SK-N-SH (cell line): ENCODE measurements at regions not wholly inside any gene's neighbourhood (a gene's known extent, or its start where the extent isn't known, plus 50 kb on each side); places are given as distances from the start of the nearest gene placed in this dataset.

Source experiments
- CTCF ChIA-PET: fragments of 300-600, 350-600 bp; formaldehyde crosslinking; extraction: SDS; loops from one replicate; lab custom pipeline; 2021; lab: Yijun Ruan, JAX
- POLR2A ChIA-PET: fragments of 350-600 bp; sonication (Branson Sonifier 250); formaldehyde crosslinking; extraction: SDS; loops from one replicate; lab custom pipeline; 2020; ENCODE audit warnings: antibody characterized with exemption, inconsistent platforms; lab: Yijun Ruan, JAX
- DNase-seq: peaks from one replicate; pipeline ENCODE4 v3.0.0; 2012
- H2AFZ ChIP-seq: fragments of 200-600 bp; sonication (generic); 2 replicates; pipeline ENCODE4 v1.8.1; 2016; ENCODE audit warnings: antibody characterized with exemption, mild to moderate bottlenecking, low read depth
- H3F3A ChIP-seq: fragments of 200-600 bp; sonication (generic); replicated peaks from 2 replicates; pipeline ENCODE3; 2016; ENCODE audit warnings: antibody characterized with exemption, mild to moderate bottlenecking; ENCODE audit not compliant: insufficient read depth
- H3K27ac ChIP-seq, 2 experiments: fragments of 200-500 bp in 1 of 2; fragments of 200-600 bp in 1 of 2; sonication (Bioruptor generic) in 1 of 2; sonication (generic), shearing (Covaris generic) in 1 of 2; 2 replicates each; pipeline versions ENCODE4 v1.5.1 to v1.6.1; 2014 to 2016; ENCODE audit warnings: low read depth in 2 of 2, inconsistent platforms in 1 of 2, low read length in 1 of 2, mild to moderate bottlenecking in 1 of 2, mixed read lengths in 1 of 2
- H3K27me3 ChIP-seq: fragments of 200-600 bp; sonication (generic), shearing (Covaris generic); 2 replicates; pipeline ENCODE4 v1.6.1; 2016; ENCODE audit warnings: mixed run types; ENCODE audit not compliant: insufficient read depth
- H3K36me3 ChIP-seq, 2 experiments: fragments of 200-500 bp in 1 of 2; fragments of 200-600 bp in 1 of 2; sonication (Bioruptor generic) in 1 of 2; sonication (generic) in 1 of 2; replicated peaks in 1 of 2; 2 replicates each; pipeline versions ENCODE3 to v1.5.1; 2014 to 2016; ENCODE audit warnings: low read length in 1 of 2, mild to moderate bottlenecking in 1 of 2; ENCODE audit not compliant: insufficient read depth in 2 of 2, control insufficient read depth in 1 of 2
- H3K4me1 ChIP-seq, 2 experiments: fragments of 200-500 bp in 1 of 2; fragments of 200-600 bp in 1 of 2; sonication (Bioruptor generic) in 1 of 2; sonication (generic), shearing (Covaris generic) in 1 of 2; 2 replicates each; pipeline versions ENCODE4 v1.5.1 to v1.6.1; 2014 to 2016; ENCODE audit warnings: low read depth in 1 of 2, low read length in 1 of 2, mixed run types in 1 of 2; ENCODE audit not compliant: insufficient read depth in 2 of 2, control insufficient read depth in 1 of 2
- H3K4me2 ChIP-seq: fragments of 200-600 bp; sonication (generic), shearing (Covaris generic); 2 replicates; pipeline ENCODE4 v1.6.1; 2017; ENCODE audit warnings: mixed run types
- H3K4me3 ChIP-seq, 2 experiments: fragments of 200-500 bp in 1 of 2; fragments of 200-600 bp in 1 of 2; sonication (Bioruptor generic) in 1 of 2; sonication (generic), shearing (Covaris generic) in 1 of 2; 2 replicates each; pipeline versions ENCODE4 v1.5.1 to v1.8.1; 2014 to 2016; ENCODE audit warnings: low read depth in 2 of 2, inconsistent platforms in 1 of 2, low read length in 1 of 2, mild to moderate bottlenecking in 1 of 2, mixed read lengths in 1 of 2, moderate library complexity in 1 of 2
- H3K79me2 ChIP-seq: fragments of 200-600 bp; sonication (generic); 2 replicates; pipeline ENCODE4 v1.8.1; 2017; ENCODE audit warnings: mild to moderate bottlenecking; ENCODE audit not compliant: insufficient read depth
- H3K9ac ChIP-seq: fragments of 200-600 bp; sonication (generic); 2 replicates; pipeline ENCODE4 v1.6.1; 2017; ENCODE audit warnings: mixed run types
- H3K9me2 ChIP-seq: fragments of 200-600 bp; sonication (generic); 2 replicates; pipeline ENCODE4 v1.6.1; 2017; ENCODE audit warnings: mixed run types
- H3K9me3 ChIP-seq: fragments of 200-600 bp; sonication (generic); 2 replicates; pipeline ENCODE4 v1.6.1; 2017; ENCODE audit warnings: mixed run types, mild to moderate bottlenecking, moderate library complexity
- H4K20me1 ChIP-seq: fragments of 200-600 bp; sonication (generic); 2 replicates; pipeline ENCODE4 v1.6.1; 2017; ENCODE audit warnings: mild to moderate bottlenecking, mixed run types; ENCODE audit not compliant: insufficient read depth
- CHD2 ChIP-seq: fragments of 150-350 bp; IDR thresholded peaks from 2 replicates; pipeline ENCODE4 v1.6.1; 2018; ENCODE audit warnings: low read length; ENCODE audit not compliant: partially characterized antibody
- CTCF ChIP-seq: fragments of 200-600 bp; sonication (generic); IDR thresholded peaks from 2 replicates; pipeline ENCODE4 v1.6.1; 2017; ENCODE audit warnings: antibody characterized with exemption, mild to moderate bottlenecking, moderate library complexity
- ELF1 ChIP-seq: IDR thresholded peaks from 2 replicates; pipeline ENCODE4 v1.4.0; 2012
- EP300 ChIP-seq, 2 experiments: IDR thresholded peaks; 2 replicates each; pipeline versions ENCODE4 v1.4.0 to v1.6.1; 2012; ENCODE audit warnings: borderline replicate concordance in 1 of 2, low read depth in 1 of 2, low read length in 1 of 2
- EZH2phosphoT487 ChIP-seq: fragments of 200-600 bp; sonication (generic); IDR thresholded peaks from 2 replicates; pipeline ENCODE4 v1.6.1; 2017; ENCODE audit warnings: low read depth, mixed run types, mild to moderate bottlenecking, antibody characterized with exemption, moderate library complexity, borderline replicate concordance
- MAX ChIP-seq: IDR thresholded peaks from 2 replicates; pipeline ENCODE4 v1.4.0; 2012; ENCODE audit warnings: low read depth
- NRF1 ChIP-seq: IDR thresholded peaks from 2 replicates; pipeline ENCODE4 v1.6.1; 2012; ENCODE audit warnings: low read depth, mild to moderate bottlenecking, low read length
- PBX3 ChIP-seq: IDR thresholded peaks from 2 replicates; pipeline ENCODE4; 2012
- RAD21 ChIP-seq: IDR thresholded peaks from 2 replicates; pipeline ENCODE4 v1.6.1; 2012; ENCODE audit warnings: mild to moderate bottlenecking, low read length
- RCOR1 ChIP-seq: fragments of 150-350 bp; IDR thresholded peaks from 2 replicates; pipeline ENCODE4 v1.6.1; 2017; ENCODE audit warnings: antibody characterized with exemption, low read length
- RXRA ChIP-seq: IDR thresholded peaks from 2 replicates; pipeline ENCODE4 v1.4.0; 2012; ENCODE audit warnings: low read depth, mild to moderate bottlenecking, borderline replicate concordance
- TAF1 ChIP-seq: IDR thresholded peaks from 2 replicates; pipeline ENCODE4 v1.6.1; 2012; ENCODE audit warnings: low read depth, mild to moderate bottlenecking, low read length, moderate library complexity, borderline replicate concordance
- USF1 ChIP-seq: IDR thresholded peaks from 2 replicates; pipeline ENCODE4 v1.4.0; 2012; ENCODE audit warnings: low read depth, borderline replicate concordance
- USF2 ChIP-seq: fragments of 150-350 bp; IDR thresholded peaks from 2 replicates; pipeline ENCODE4 v1.6.1; 2017; ENCODE audit warnings: antibody characterized with exemption, low read length, low read depth, borderline replicate concordance
- ZBTB33 ChIP-seq: IDR thresholded peaks from 2 replicates; pipeline ENCODE4 v1.4.0; 2012; ENCODE audit warnings: low read depth, borderline replicate concordance
- WGBS: methylation state at CpG from one replicate; pipeline ENCODE4 v1.1.6; 2017; ENCODE audit warnings: low lambda C conversion rate; 5-methylcytosine and 5-hydroxymethylcytosine counted together

GRCh38 chr13:62793850-62794249, 1378.2 kb upstream of the PCDH20 start:
- Histone ChIP-seq H3K9me3 (no peaks in the 10 kb centered on the region), H3K27me3 (no peaks in the 10 kb centered on the region), H3K9ac (no peak overlapping the region), H2AFZ (no peak overlapping the region), H3K4me1 (no peaks in the 10 kb centered on the region; a peak in 1 of 4 replicates), H3K27ac (no peak overlapping the region), H3K36me3 (no peaks in the 10 kb centered on the region), H4K20me1 (no peaks in the 10 kb centered on the region), H3K9me2 (no peaks in the 10 kb centered on the region), H3K4me3 (no peak overlapping the region), H3F3A (no peaks in the 10 kb centered on the region), H3K4me2 (no peak overlapping the region), H3K79me2 (no peaks in the 10 kb centered on the region)
- TF ChIP-seq RCOR1 (no peak), RXRA (no peak), EZH2phosphoT487 (no peak), TAF1 (no peak), RAD21 (no peak), MAX (no peak), CHD2 (no peak), USF1 (no peak), USF2 (no peak), NRF1 (no peak), CTCF (no peak), ZBTB33 (no peak), EP300 (IDR thresholded peaks at IDR 0.05; ENCODE audit: borderline replicate concordance in 1 of 2, low read depth in 1 of 2, low read length in 1 of 2) (no peak), ELF1 (no peak), PBX3 (no peak)
- POLR2A ChIA-PET, result no interaction called here
- WGBS, result 31% methylated on average over 1 of the region's 1 CpG
- no peak for DNase-seq
- CTCF ChIA-PET, result no interaction called here
